Muscle of leg (tissue), 3 donors: ENCODE measurements at regions not wholly inside any gene's neighbourhood (a gene's known extent, or its start where the extent isn't known, plus 50 kb on each side); places are given as distances from the start of the nearest gene placed in this dataset.
A peak's percentile ranks its signal among the peaks of the same experiment; 100 is the strongest.

Source experiments
- DNase-seq: peaks from one replicate; pipeline ENCODE4 v3.0.0; 2013
- H3K27ac ChIP-seq: one replicate; pipeline ENCODE4 v1.5.1; 2013; ENCODE audit warnings: mild to moderate bottlenecking, low read length, control low read depth
- H3K27me3 ChIP-seq: one replicate; pipeline ENCODE4 v1.6.1; 2013; ENCODE audit warnings: low read length; ENCODE audit not compliant: control insufficient read depth, insufficient read depth
- H3K36me3 ChIP-seq: one replicate; pipeline ENCODE4 v1.6.1; 2013; ENCODE audit warnings: low read length; ENCODE audit not compliant: control insufficient read depth, insufficient read depth
- H3K4me1 ChIP-seq: one replicate; pipeline ENCODE4 v1.6.1; 2013; ENCODE audit warnings: low read length; ENCODE audit not compliant: control insufficient read depth, insufficient read depth
- H3K4me3 ChIP-seq: one replicate; pipeline ENCODE4 v1.5.1; 2013; ENCODE audit warnings: low read length, control low read depth
- H3K9me3 ChIP-seq: replicated peaks from 2 replicates; pipeline ENCODE4 v1.6.1; 2013; ENCODE audit warnings: low read depth, low read length; ENCODE audit not compliant: control insufficient read depth
- WGBS: methylation state at CpG from one replicate; pipeline ENCODE4 v1.1.5; 2013; ENCODE audit warnings: missing lambda C conversion rate; ENCODE audit not compliant: insufficient coverage; 5-methylcytosine and 5-hydroxymethylcytosine counted together

DNA sequence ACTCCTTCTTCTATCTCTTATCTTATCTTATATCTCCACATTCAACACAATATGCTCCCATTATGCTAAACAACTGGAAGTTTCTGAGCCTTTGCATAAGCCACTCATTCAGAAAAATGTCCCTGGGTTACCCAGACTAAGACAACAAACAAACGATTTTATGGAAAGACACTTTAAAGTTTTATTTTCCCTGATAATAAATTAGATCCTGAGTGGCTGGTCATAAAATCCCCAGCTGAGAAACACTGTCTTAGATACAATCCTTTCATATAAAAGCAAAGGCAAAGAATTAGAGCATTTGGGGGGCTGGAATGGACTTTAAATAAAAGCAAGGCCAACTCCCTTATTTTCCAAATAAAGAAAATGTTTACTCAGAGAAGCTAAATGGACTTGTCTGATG lies 322.3 kb downstream of the GBE1 start:
- no peak overlapping the region for H3K27ac ChIP-seq
- no peaks in the 10 kb centered on the region for H3K9me3 ChIP-seq
- no peaks in the 10 kb centered on the region for H3K36me3 ChIP-seq
- H3K4me1 ChIP-seq = no peaks in the 10 kb centered on the region
- WGBS = no CpG with 5 or more reads among the region's 1 CpG
- no peak for DNase-seq
- H3K4me3 ChIP-seq = no peak overlapping the region
- peaks cover 2% of the 10 kb centered on the region for H3K27me3 ChIP-seq

DNA sequence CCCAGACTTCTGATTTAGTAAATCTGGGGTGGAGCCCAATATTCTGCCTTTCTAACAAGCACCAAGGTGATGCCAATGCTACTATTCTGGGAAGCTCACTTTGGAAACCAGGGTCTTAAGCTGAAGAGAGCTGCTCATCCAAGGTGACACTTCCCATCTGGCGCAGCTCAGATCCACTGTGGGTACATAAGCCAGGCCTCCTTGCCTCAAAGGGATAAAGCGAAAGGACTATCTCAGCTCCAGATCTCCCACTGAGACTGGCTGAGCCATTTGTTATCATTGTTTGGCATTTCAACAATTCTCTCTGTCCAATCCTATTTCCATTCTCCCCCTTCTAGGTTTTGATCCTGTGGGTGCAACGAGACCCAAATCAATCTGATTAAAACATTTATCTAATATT lies 323.8 kb downstream of the GBE1 start:
- DNase-seq = no peak

GRCh38 chr3:81436182-81436581 lies 325.3 kb downstream of the GBE1 start:
- no peak overlapping the region for H3K27ac ChIP-seq
- no peak for DNase-seq
- WGBS = no CpG with 5 or more reads among the region's 3 CpGs
- no peak overlapping the region for H3K4me3 ChIP-seq
- H3K4me1 ChIP-seq = no peaks in the 10 kb centered on the region
- peaks cover 2% of the 10 kb centered on the region for H3K27me3 ChIP-seq
- no peaks in the 10 kb centered on the region for H3K36me3 ChIP-seq
- no peaks in the 10 kb centered on the region for H3K9me3 ChIP-seq

More for the DNA sequence above, 323.8 kb downstream of the GBE1 start:
- Histone ChIP-seq H3K4me1 (no peaks in the 10 kb centered on the region), H3K27me3 (peaks cover 2% of the 10 kb centered on the region), H3K9me3 (no peaks in the 10 kb centered on the region), H3K4me3 (no peak overlapping the region), H3K27ac (no peak overlapping the region), H3K36me3 (no peaks in the 10 kb centered on the region)
- WGBS = 73% methylated on average over 2 of the region's 3 CpGs

GRCh38 chr3:81435050-81435449 lies 326.4 kb downstream of the GBE1 start:
- Histone ChIP-seq H3K27me3 (peaks cover 2% of the 10 kb centered on the region), H3K9me3 (no peaks in the 10 kb centered on the region), H3K27ac (no peak overlapping the region), H3K36me3 (no peaks in the 10 kb centered on the region), H3K4me1 (no peaks in the 10 kb centered on the region), H3K4me3 (no peak overlapping the region)
- WGBS = no CpG with 5 or more reads among the region's 1 CpG
- no peak for DNase-seq

DNA sequence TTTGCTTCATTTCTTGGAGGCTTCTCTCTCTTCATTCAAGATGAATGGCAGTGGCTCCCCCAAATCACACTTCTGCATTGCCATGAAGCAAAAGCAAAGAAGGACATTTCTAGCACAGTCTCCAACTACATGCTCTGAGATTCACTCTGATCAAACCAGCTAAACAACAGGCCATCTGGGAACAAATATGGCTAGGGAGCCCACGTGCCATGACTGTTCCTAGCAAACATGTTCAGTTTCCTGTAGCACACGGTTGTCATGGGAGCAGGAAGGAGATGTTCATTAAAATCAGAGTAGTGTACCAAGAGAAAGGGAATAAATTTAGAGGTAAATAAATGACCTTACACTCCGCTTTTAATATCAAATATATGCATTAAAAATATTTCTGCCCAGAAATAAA lies 327.3 kb downstream of the GBE1 start:
- no peak for DNase-seq
- Histone ChIP-seq H3K36me3 (no peaks in the 10 kb centered on the region), H3K4me1 (no peaks in the 10 kb centered on the region), H3K27ac (no peak overlapping the region), H3K27me3 (peaks cover 2% of the 10 kb centered on the region), H3K4me3 (no peak overlapping the region), H3K9me3 (no peaks in the 10 kb centered on the region)
- WGBS = no CpG with 5 or more reads among the region's 3 CpGs

DNA sequence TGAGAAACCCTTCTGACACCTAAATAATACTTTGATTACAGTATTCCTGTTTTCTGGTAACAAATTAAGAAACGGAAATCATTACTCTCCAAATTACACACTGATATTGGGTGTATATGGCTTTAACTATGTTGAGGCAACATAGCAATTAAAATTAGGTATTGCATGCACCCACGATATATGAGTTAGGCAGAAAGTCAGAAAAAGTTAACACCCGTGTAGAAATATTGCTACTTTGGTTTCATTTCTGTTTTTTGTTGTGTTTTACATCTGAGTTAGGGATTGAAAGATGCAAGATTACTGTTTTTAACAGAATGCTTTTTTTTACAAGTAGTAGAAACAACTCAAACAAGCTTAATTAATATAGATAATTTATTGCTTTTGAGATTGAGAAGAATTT lies 327.8 kb downstream of the GBE1 start:
- peaks cover 2% of the 10 kb centered on the region for H3K27me3 ChIP-seq
- no CpG with 5 or more reads among the region's 3 CpGs for WGBS
- H3K36me3 ChIP-seq = no peaks in the 10 kb centered on the region
- no peak overlapping the region for H3K4me3 ChIP-seq
- no peak overlapping the region for H3K27ac ChIP-seq
- H3K4me1 ChIP-seq = no peaks in the 10 kb centered on the region
- no peak for DNase-seq
- no peaks in the 10 kb centered on the region for H3K9me3 ChIP-seq

GRCh38 chr3:81432456-81432855 lies 329.0 kb downstream of the GBE1 start:
- no peaks in the 10 kb centered on the region for H3K27me3 ChIP-seq
- WGBS = no CpG with 5 or more reads among the region's 2 CpGs
- H3K9me3 ChIP-seq = no peaks in the 10 kb centered on the region
- no peak for DNase-seq
- H3K36me3 ChIP-seq = no peaks in the 10 kb centered on the region
- H3K27ac ChIP-seq = no peak overlapping the region
- H3K4me1 ChIP-seq = no peaks in the 10 kb centered on the region
- no peak overlapping the region for H3K4me3 ChIP-seq

GRCh38 chr3:81426826-81427577 lies 334.4 kb downstream of the GBE1 start:
- DNase-seq = no peak
- Histone ChIP-seq H3K9me3 (no peaks in the 10 kb centered on the region), H3K4me3 (no peak overlapping the region), H3K36me3 (no peaks in the 10 kb centered on the region), H3K4me1 (no peaks in the 10 kb centered on the region), H3K27me3 (no peaks in the 10 kb centered on the region), H3K27ac (no peak overlapping the region)
- no CpG with 5 or more reads among the region's 6 CpGs for WGBS

- Histone ChIP-seq H3K9me3 (no peaks in the 10 kb centered on the region), H3K27me3 (no peaks in the 10 kb centered on the region), H3K4me1 (no peaks in the 10 kb centered on the region), H3K4me3 (no peak overlapping the region), H3K27ac (no peak overlapping the region), H3K36me3 (no peaks in the 10 kb centered on the region)
- WGBS = 50% methylated on average over 1 of the region's 5 CpGs
- DNase-seq = no peak
These were observed 336.1 kb downstream of the GBE1 start for GRCh38 chr3:81425198-81425868.

- H3K36me3 ChIP-seq = no peaks in the 10 kb centered on the region
- no peak overlapping the region for H3K27ac ChIP-seq
- no peaks in the 10 kb centered on the region for H3K4me1 ChIP-seq
- H3K27me3 ChIP-seq = no peaks in the 10 kb centered on the region
- peak; percentile 23 for DNase-seq
- no peaks in the 10 kb centered on the region for H3K9me3 ChIP-seq
- H3K4me3 ChIP-seq = no peak overlapping the region
These were observed 342.2 kb downstream of the GBE1 start for GRCh38 chr3:81419228-81419627.
